ENCODE measurements at regions not wholly inside any gene's neighbourhood (a gene's known extent, or its start where the extent isn't known, plus 50 kb on each side); places are given as distances from the start of the nearest gene placed in this dataset.

GRCh38 chr4:143768007-143768591 lies 67.6 kb upstream of the FREM3 start (continued):
- TF ChIP-seq CHD7 (IDR thresholded peaks at IDR 0.05; ENCODE audit: insufficient replicate concordance, low read length): no peak
- no peak for TF ChIP-seq CHD2 (IDR thresholded peaks at IDR 0.05; ENCODE audit: low read length)
- TF ChIP-seq JUND (IDR thresholded peaks at IDR 0.05; ENCODE audit: low read length): no peak
- TF ChIP-seq GTF2F1 (IDR thresholded peaks at IDR 0.05; ENCODE audit: borderline replicate concordance, low read depth, low read length): no peak
- no peak for TF ChIP-seq FOSL1 (IDR thresholded peaks at IDR 0.05; ENCODE audit: insufficient read depth, low read depth, low read length)
- no peak for TF ChIP-seq SP4 (IDR thresholded peaks at IDR 0.05; ENCODE audit: low read length)
- TF ChIP-seq CEBPB (IDR thresholded peaks at IDR 0.05; ENCODE audit: low read depth, low read length): no peak
- TF ChIP-seq SAP30 (IDR thresholded peaks at IDR 0.05; ENCODE audit: insufficient read depth, insufficient replicate concordance, low read length): no peak

Measured in H1 (cell line).